CD14-positive monocyte (primary cell): ENCODE measurements at regions not wholly inside any gene's neighbourhood (a gene's known extent, or its start where the extent isn't known, plus 50 kb on each side); places are given as distances from the start of the nearest gene placed in this dataset.

Source experiments
- DNase-seq, 3 donors: peaks; one replicate each; pipeline ENCODE4 v3.0.0-alpha.2; 2011 to 2022
- H2AFZ ChIP-seq: 2 replicates; pipeline ENCODE4 v1.6.0; 2012; ENCODE audit warnings: mild to moderate bottlenecking, low read depth, low read length, inconsistent platforms; ENCODE audit not compliant: insufficient read depth, poor library complexity, severe bottlenecking
- H3K27ac ChIP-seq, 2 donors: 1 replicate in 1 of 2; 2 replicates in 1 of 2; pipeline ENCODE4 v1.5.1; 2012 to 2013; ENCODE audit warnings: low read length in 2 of 2, control low read depth in 1 of 2, inconsistent platforms in 1 of 2, low read depth in 1 of 2, mild to moderate bottlenecking in 1 of 2
- H3K27me3 ChIP-seq, 2 donors: one replicate each; pipeline versions ENCODE4 v1.6.0 to v1.6.1; 2011 to 2013; ENCODE audit warnings: low read length in 2 of 2; ENCODE audit not compliant: control insufficient read depth in 2 of 2, insufficient read depth in 2 of 2
- H3K36me3 ChIP-seq, 2 donors: replicated peaks in 1 of 2; 1 replicate in 1 of 2; 2 replicates in 1 of 2; pipeline versions ENCODE4 v1.5.1 to v1.6.1; 2012 to 2013; ENCODE audit warnings: low read length in 2 of 2, control low read depth in 1 of 2, inconsistent platforms in 1 of 2, mild to moderate bottlenecking in 1 of 2; ENCODE audit not compliant: insufficient read depth in 2 of 2, control insufficient read depth in 1 of 2
- H3K4me1 ChIP-seq, 2 donors: 1 replicate in 1 of 2; 2 replicates in 1 of 2; pipeline versions ENCODE4 v1.5.1 to v1.6.1; 2012 to 2013; ENCODE audit warnings: low read length in 2 of 2, control low read depth in 1 of 2, inconsistent platforms in 1 of 2, mild to moderate bottlenecking in 1 of 2, moderate library complexity in 1 of 2; ENCODE audit not compliant: insufficient read depth in 2 of 2, control insufficient read depth in 1 of 2
- H3K4me2 ChIP-seq: replicated peaks from 2 replicates; pipeline ENCODE3; 2012; ENCODE audit warnings: low read length, moderate library complexity, mild to moderate bottlenecking; ENCODE audit not compliant: poor library complexity, severe bottlenecking; ENCODE audit errors: extremely low read depth
- H3K4me3 ChIP-seq, 3 experiments: fragments of 200-600 bp in 1 of 3; sonication (generic) in 1 of 3; replicated peaks in 1 of 3; 1 replicate in 2 of 3; 2 replicates in 1 of 3; pipeline ENCODE4 v1.5.1; 2011 to 2013; ENCODE audit warnings: low read length in 3 of 3, mild to moderate bottlenecking in 3 of 3, control low read depth in 2 of 3, low read depth in 2 of 3, inconsistent platforms in 1 of 3, moderate library complexity in 1 of 3
- H3K79me2 ChIP-seq: 2 replicates; pipeline ENCODE4 v1.6.0; 2012; ENCODE audit warnings: mild to moderate bottlenecking, control low read depth, inconsistent platforms, low read length, moderate library complexity; ENCODE audit not compliant: insufficient read depth
- H3K9ac ChIP-seq: 2 replicates; pipeline ENCODE4 v1.6.0; 2017; ENCODE audit warnings: low read length, mild to moderate bottlenecking; ENCODE audit not compliant: insufficient read depth, poor library complexity, severe bottlenecking
- H3K9me3 ChIP-seq, 2 donors: replicated peaks in 1 of 2; 1 replicate in 1 of 2; 2 replicates in 1 of 2; pipeline versions ENCODE4 v1.5.1 to v1.6.1; 2012 to 2013; ENCODE audit warnings: low read length in 2 of 2, control low read depth in 1 of 2; ENCODE audit not compliant: control insufficient read depth in 1 of 2, insufficient read depth in 1 of 2
- H4K20me1 ChIP-seq: 2 replicates; pipeline ENCODE4 v1.6.0; 2012; ENCODE audit warnings: mild to moderate bottlenecking, low read length, control low read depth, moderate library complexity; ENCODE audit not compliant: insufficient read depth
- H3K27ac Mint-ChIP-seq, 7 donors: one replicate each; pipeline ENCODE4 v1.8.0; 2020; ENCODE audit warnings: mild to moderate bottlenecking in 7 of 7, mixed read lengths in 7 of 7, moderate library complexity in 6 of 7, inconsistent platforms in 2 of 7
- H3K27me3 Mint-ChIP-seq, 3 donors: one replicate each; pipeline ENCODE4 v1.8.0; 2021 to 2022; ENCODE audit warnings: low read depth in 3 of 3, mild to moderate bottlenecking in 3 of 3, mixed read lengths in 3 of 3, moderate library complexity in 3 of 3, inconsistent platforms in 1 of 3
- H3K36me3 Mint-ChIP-seq, 2 donors: one replicate each; pipeline ENCODE4 v1.8.0; 2020; ENCODE audit warnings: mixed read lengths in 2 of 2, inconsistent platforms in 1 of 2, mild to moderate bottlenecking in 1 of 2
- H3K4me1 Mint-ChIP-seq: one replicate; pipeline ENCODE4 v1.8.0; 2020; ENCODE audit warnings: mild to moderate bottlenecking, mixed read lengths
- H3K4me3 Mint-ChIP-seq, 2 donors: one replicate each; pipeline ENCODE4 v1.8.0; 2020; ENCODE audit warnings: mild to moderate bottlenecking in 2 of 2, mixed read lengths in 2 of 2, moderate library complexity in 1 of 2
- H3K9me3 Mint-ChIP-seq, 7 donors: one replicate each; pipeline ENCODE4 v1.8.0; 2020 to 2022; ENCODE audit warnings: mixed read lengths in 7 of 7, mild to moderate bottlenecking in 6 of 7, moderate library complexity in 6 of 7, inconsistent platforms in 2 of 7
- WGBS: methylation state at CpG from one replicate; pipeline ENCODE4 v1.1.5; 2013; ENCODE audit warnings: missing lambda C conversion rate; ENCODE audit not compliant: insufficient coverage; 5-methylcytosine and 5-hydroxymethylcytosine counted together
- intact Hi-C, 2 donors: fragments of 100-400 bp; cut with micrococcal nuclease; formaldehyde crosslinking; loops; one replicate each; pipeline versions ENCODE4 v1.15.0 to v1.15.1; 2023
- TF ChIP-seq, protein P1 (sequence below): fragments of 200-600 bp; IDR thresholded peaks from one replicate; pipeline ENCODE4 v1.8.0; 2022; ENCODE audit warnings: antibody characterized with exemption, mild to moderate bottlenecking

- H2AFZ ChIP-seq: no peak overlapping the region
Measured at GRCh38 chr6:121858986-121859385, 423.5 kb downstream of the GJA1 start.

DNA sequence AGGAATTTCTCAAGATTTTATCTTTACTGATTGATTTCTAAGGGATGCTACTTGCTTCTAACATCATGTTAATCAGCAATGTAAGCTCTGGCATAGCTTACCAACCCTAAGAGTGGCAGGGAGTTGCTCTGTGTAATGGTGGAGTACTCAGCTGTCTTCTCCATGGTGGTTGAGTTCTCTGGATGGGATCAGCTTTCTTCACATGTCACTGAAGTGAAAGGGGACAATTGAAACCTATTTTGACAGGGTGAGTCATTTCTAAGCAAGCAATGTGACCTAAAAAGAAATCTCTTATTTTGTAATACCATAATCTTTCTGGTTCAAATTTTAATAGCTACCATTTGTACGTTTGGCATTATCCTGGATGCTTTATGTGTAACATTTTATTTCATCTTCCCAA is 430.4 kb downstream of the GJA1 start:
- Histone ChIP-seq H3K9ac (no peak overlapping the region), H3K27me3 (no peaks in the 10 kb centered on the region), H3K4me3 (no peak overlapping the region), H2AFZ (no peak overlapping the region), H3K4me1 (no peaks in the 10 kb centered on the region), H3K79me2 (no peaks in the 10 kb centered on the region), H3K9me3 (no peaks in the 10 kb centered on the region), H3K4me2 (no peak overlapping the region), H3K27ac (no peak overlapping the region), H3K36me3 (no peaks in the 10 kb centered on the region), H4K20me1 (no peaks in the 10 kb centered on the region)
- TF ChIP-seq, protein P1, sequence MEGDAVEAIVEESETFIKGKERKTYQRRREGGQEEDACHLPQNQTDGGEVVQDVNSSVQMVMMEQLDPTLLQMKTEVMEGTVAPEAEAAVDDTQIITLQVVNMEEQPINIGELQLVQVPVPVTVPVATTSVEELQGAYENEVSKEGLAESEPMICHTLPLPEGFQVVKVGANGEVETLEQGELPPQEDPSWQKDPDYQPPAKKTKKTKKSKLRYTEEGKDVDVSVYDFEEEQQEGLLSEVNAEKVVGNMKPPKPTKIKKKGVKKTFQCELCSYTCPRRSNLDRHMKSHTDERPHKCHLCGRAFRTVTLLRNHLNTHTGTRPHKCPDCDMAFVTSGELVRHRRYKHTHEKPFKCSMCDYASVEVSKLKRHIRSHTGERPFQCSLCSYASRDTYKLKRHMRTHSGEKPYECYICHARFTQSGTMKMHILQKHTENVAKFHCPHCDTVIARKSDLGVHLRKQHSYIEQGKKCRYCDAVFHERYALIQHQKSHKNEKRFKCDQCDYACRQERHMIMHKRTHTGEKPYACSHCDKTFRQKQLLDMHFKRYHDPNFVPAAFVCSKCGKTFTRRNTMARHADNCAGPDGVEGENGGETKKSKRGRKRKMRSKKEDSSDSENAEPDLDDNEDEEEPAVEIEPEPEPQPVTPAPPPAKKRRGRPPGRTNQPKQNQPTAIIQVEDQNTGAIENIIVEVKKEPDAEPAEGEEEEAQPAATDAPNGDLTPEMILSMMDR: no peak
- Mint-ChIP-seq H3K4me3 (no peak overlapping the region), H3K4me1 (no peaks in the 10 kb centered on the region), H3K36me3 (no peaks in the 10 kb centered on the region), H3K27me3 (peaks cover 0 to 2% (median 0%) of the 10 kb centered on the region in 3 donors), H3K9me3 (peaks cover 0 to 2% (median 0%) of the 10 kb centered on the region in 7 donors), H3K27ac (no peak overlapping the region)
- intact Hi-C loops: no loop called here
- WGBS: no CpG with 5 or more reads among the region's 1 CpG
- DNase-seq: no peak

More at GRCh38 chr6:121858986-121859385, 423.5 kb downstream of the GJA1 start:
- H3K4me1 Mint-ChIP-seq: no peaks in the 10 kb centered on the region
- no peak overlapping the region for H3K9ac ChIP-seq
- no peak overlapping the region for H3K4me3 ChIP-seq
- H3K9me3 ChIP-seq: no peaks in the 10 kb centered on the region
- no peaks in the 10 kb centered on the region for H4K20me1 ChIP-seq
- H3K27ac Mint-ChIP-seq: no peak overlapping the region
- no peak overlapping the region for H3K4me3 Mint-ChIP-seq
- H3K27me3 ChIP-seq: no peaks in the 10 kb centered on the region
- no peak overlapping the region for H3K4me2 ChIP-seq
- intact Hi-C loops: no loop called here
- H3K79me2 ChIP-seq: no peaks in the 10 kb centered on the region
- no peaks in the 10 kb centered on the region for H3K36me3 Mint-ChIP-seq
- TF ChIP-seq, protein P1: no peak
- H3K36me3 ChIP-seq: no peaks in the 10 kb centered on the region
- H3K27ac ChIP-seq: no peak overlapping the region
- no CpG with 5 or more reads among the region's 1 CpG for WGBS
- peaks cover 0 to 1% (median 0%) of the 10 kb centered on the region in 7 donors for H3K9me3 Mint-ChIP-seq
- H3K4me1 ChIP-seq: no peaks in the 10 kb centered on the region
- no peak for DNase-seq
- H3K27me3 Mint-ChIP-seq: peaks cover 0 to 8% (median 3%) of the 10 kb centered on the region in 3 donors
